IMR-90 (cell line): ENCODE measurements at regions not wholly inside any gene's neighbourhood (a gene's known extent, or its start where the extent isn't known, plus 50 kb on each side); places are given as distances from the start of the nearest gene placed in this dataset.

ENCODE experiments used
- BHLHE40 ChIP-seq: fragments of 150-350 bp; IDR thresholded peaks from 2 replicates; pipeline ENCODE4 v1.6.1; 2016; ENCODE audit warnings: mild to moderate bottlenecking, low read depth, low read length
- CEBPB ChIP-seq: IDR thresholded peaks from 2 replicates; pipeline ENCODE4 v1.6.1; 2012; ENCODE audit warnings: low read depth, low read length, improper control_type of control experiment
- CHD1 ChIP-seq: IDR thresholded peaks from 2 replicates; pipeline ENCODE4 v1.6.1; 2012; ENCODE audit warnings: low read depth, low read length, improper control_type of control experiment
- MXI1 ChIP-seq: IDR thresholded peaks from 2 replicates; pipeline ENCODE4 v1.6.1; 2012; ENCODE audit warnings: low read depth, mild to moderate bottlenecking, low read length, moderate library complexity, borderline replicate concordance
- NFE2L2 ChIP-seq: fragments of 150-350 bp; IDR thresholded peaks from 2 replicates; pipeline ENCODE4 v1.6.1; 2016; ENCODE audit warnings: low read depth, mild to moderate bottlenecking, low read length
- POLR2A ChIP-seq: IDR thresholded peaks from 2 replicates; pipeline ENCODE4 v1.6.1; 2012; ENCODE audit warnings: mild to moderate bottlenecking, low read depth, low read length
- RAD21 ChIP-seq: IDR thresholded peaks from 2 replicates; pipeline ENCODE4 v1.6.1; 2012; ENCODE audit warnings: low read length, improper control_type of control experiment
- RFX5 ChIP-seq: IDR thresholded peaks from 2 replicates; pipeline ENCODE4 v1.8.0; 2012; ENCODE audit warnings: low read depth, mild to moderate bottlenecking, low read length, moderate library complexity
- SMC3 ChIP-seq: fragments of 150-350 bp; IDR thresholded peaks from 2 replicates; pipeline ENCODE4 v1.6.1; 2016; ENCODE audit warnings: low read depth, mild to moderate bottlenecking, antibody characterized with exemption, low read length, moderate library complexity
- TF ChIP-seq, protein P1 (sequence below): conservative IDR thresholded peaks from 2 replicates; pipeline ENCODE4 v1.5.1; 2012; ENCODE audit warnings: mild to moderate bottlenecking, low read depth, low read length, improper control_type of control experiment
- TF ChIP-seq, protein P2 (sequence below): fragments of 150-350 bp; IDR thresholded peaks from 2 replicates; pipeline ENCODE4 v1.6.1; 2017; ENCODE audit warnings: mild to moderate bottlenecking, antibody characterized with exemption, low read length, low read depth
- TF ChIP-seq, protein P3 (sequence below): fragments of 150-350 bp; IDR thresholded peaks from 2 replicates; pipeline ENCODE4 v1.6.1; 2016; ENCODE audit warnings: low read depth, mild to moderate bottlenecking, low read length, moderate library complexity, borderline replicate concordance

GRCh38 chr9:80158554-80159170, 586.9 kb downstream of the TLE4 start:
- TF ChIP-seq, protein P1, sequence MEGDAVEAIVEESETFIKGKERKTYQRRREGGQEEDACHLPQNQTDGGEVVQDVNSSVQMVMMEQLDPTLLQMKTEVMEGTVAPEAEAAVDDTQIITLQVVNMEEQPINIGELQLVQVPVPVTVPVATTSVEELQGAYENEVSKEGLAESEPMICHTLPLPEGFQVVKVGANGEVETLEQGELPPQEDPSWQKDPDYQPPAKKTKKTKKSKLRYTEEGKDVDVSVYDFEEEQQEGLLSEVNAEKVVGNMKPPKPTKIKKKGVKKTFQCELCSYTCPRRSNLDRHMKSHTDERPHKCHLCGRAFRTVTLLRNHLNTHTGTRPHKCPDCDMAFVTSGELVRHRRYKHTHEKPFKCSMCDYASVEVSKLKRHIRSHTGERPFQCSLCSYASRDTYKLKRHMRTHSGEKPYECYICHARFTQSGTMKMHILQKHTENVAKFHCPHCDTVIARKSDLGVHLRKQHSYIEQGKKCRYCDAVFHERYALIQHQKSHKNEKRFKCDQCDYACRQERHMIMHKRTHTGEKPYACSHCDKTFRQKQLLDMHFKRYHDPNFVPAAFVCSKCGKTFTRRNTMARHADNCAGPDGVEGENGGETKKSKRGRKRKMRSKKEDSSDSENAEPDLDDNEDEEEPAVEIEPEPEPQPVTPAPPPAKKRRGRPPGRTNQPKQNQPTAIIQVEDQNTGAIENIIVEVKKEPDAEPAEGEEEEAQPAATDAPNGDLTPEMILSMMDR: no peak
- TF ChIP-seq POLR2A (no peak), NFE2L2 (no peak), CEBPB (no peak), BHLHE40 (no peak), SMC3 (no peak), MXI1 (no peak), CHD1 (no peak), RFX5 (no peak), RAD21 (no peak)
- TF ChIP-seq, protein P2, sequence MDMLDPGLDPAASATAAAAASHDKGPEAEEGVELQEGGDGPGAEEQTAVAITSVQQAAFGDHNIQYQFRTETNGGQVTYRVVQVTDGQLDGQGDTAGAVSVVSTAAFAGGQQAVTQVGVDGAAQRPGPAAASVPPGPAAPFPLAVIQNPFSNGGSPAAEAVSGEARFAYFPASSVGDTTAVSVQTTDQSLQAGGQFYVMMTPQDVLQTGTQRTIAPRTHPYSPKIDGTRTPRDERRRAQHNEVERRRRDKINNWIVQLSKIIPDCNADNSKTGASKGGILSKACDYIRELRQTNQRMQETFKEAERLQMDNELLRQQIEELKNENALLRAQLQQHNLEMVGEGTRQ: no peak
- TF ChIP-seq, protein P3, sequence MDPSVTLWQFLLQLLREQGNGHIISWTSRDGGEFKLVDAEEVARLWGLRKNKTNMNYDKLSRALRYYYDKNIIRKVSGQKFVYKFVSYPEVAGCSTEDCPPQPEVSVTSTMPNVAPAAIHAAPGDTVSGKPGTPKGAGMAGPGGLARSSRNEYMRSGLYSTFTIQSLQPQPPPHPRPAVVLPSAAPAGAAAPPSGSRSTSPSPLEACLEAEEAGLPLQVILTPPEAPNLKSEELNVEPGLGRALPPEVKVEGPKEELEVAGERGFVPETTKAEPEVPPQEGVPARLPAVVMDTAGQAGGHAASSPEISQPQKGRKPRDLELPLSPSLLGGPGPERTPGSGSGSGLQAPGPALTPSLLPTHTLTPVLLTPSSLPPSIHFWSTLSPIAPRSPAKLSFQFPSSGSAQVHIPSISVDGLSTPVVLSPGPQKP: no peak
